GM23338 (cell line): ENCODE measurements at regions not wholly inside any gene's neighbourhood (a gene's known extent, or its start where the extent isn't known, plus 50 kb on each side); places are given as distances from the start of the nearest gene placed in this dataset.

Source experiments
- ATAC-seq: fragments of 200-7000 bp; cut with Tn5 transposase; 3 replicates; pipeline ENCODE4 v1.9.1; 2020
- DNase-seq: peaks from one replicate; pipeline ENCODE4 v3.0.0-alpha.2; 2015; ENCODE audit warnings: low spot score
- H2AFZ ChIP-seq: fragments of 200-600 bp; sonication (generic); 2 replicates; pipeline ENCODE4 v1.8.0; 2016; ENCODE audit warnings: antibody characterized with exemption, mild to moderate bottlenecking, moderate library complexity
- H3F3A ChIP-seq: fragments of 200-600 bp; sonication (generic); replicated peaks from 2 replicates; pipeline ENCODE4 v1.8.0; 2017; ENCODE audit warnings: antibody characterized with exemption, mixed run types, low read depth
- H3K27ac ChIP-seq: fragments of 200-600 bp; sonication (generic); 2 replicates; pipeline ENCODE4 v1.6.1; 2016; ENCODE audit warnings: low read depth
- H3K27me3 ChIP-seq: fragments of 200-600 bp; sonication (generic); 2 replicates; pipeline ENCODE4 v1.8.0; 2016; ENCODE audit warnings: mild to moderate bottlenecking, mixed run types, moderate library complexity; ENCODE audit not compliant: insufficient read depth
- H3K36me3 ChIP-seq: fragments of 200-600 bp; sonication (generic); 2 replicates; pipeline ENCODE4 v1.8.0; 2016; ENCODE audit warnings: mild to moderate bottlenecking; ENCODE audit not compliant: insufficient read depth
- H3K4me1 ChIP-seq: fragments of 200-600 bp; sonication (generic); 2 replicates; pipeline ENCODE4 v1.8.0; 2016; ENCODE audit warnings: mild to moderate bottlenecking, moderate library complexity; ENCODE audit not compliant: insufficient read depth
- H3K4me2 ChIP-seq: fragments of 200-600 bp; sonication (generic); 2 replicates; pipeline ENCODE4 v1.7.1; 2017; ENCODE audit warnings: mixed run types
- H3K4me3 ChIP-seq: fragments of 200-600 bp; sonication (generic); 2 replicates; pipeline ENCODE4 v1.6.1; 2016; ENCODE audit warnings: mixed run types
- H3K79me2 ChIP-seq: fragments of 200-600 bp; sonication (generic); replicated peaks from 2 replicates; pipeline ENCODE4 v1.8.0; 2017; ENCODE audit warnings: mild to moderate bottlenecking; ENCODE audit not compliant: insufficient read depth
- H3K9me2 ChIP-seq: fragments of 200-600 bp; sonication (generic); 2 replicates; pipeline ENCODE4 v1.8.0; 2017; ENCODE audit not compliant: insufficient read depth
- H4K20me1 ChIP-seq: fragments of 200-600 bp; sonication (generic); replicated peaks from 2 replicates; pipeline ENCODE4 v1.8.0; 2017; ENCODE audit warnings: mild to moderate bottlenecking; ENCODE audit not compliant: insufficient read depth
- H3K27ac Mint-ChIP-seq: 2 replicates; pipeline ENCODE4 v1.8.0; 2020; ENCODE audit warnings: inconsistent platforms, mild to moderate bottlenecking, moderate library complexity, mixed read lengths
- H3K27me3 Mint-ChIP-seq: 3 replicates; pipeline ENCODE4 v1.8.0; 2022; ENCODE audit warnings: low read depth, mild to moderate bottlenecking, moderate library complexity, mixed read lengths, inconsistent platforms; ENCODE audit not compliant: insufficient read depth, poor library complexity
- H3K36me3 Mint-ChIP-seq: 3 replicates; pipeline ENCODE4 v1.8.0; 2021; ENCODE audit warnings: low read depth, mild to moderate bottlenecking, inconsistent platforms, moderate library complexity, mixed read lengths
- H3K4me1 Mint-ChIP-seq: 3 replicates; pipeline ENCODE4 v1.8.0; 2020; ENCODE audit warnings: mild to moderate bottlenecking, inconsistent platforms, mixed read lengths
- H3K4me3 Mint-ChIP-seq: 3 replicates; pipeline ENCODE4 v1.8.0; 2021; ENCODE audit warnings: moderate library complexity, mild to moderate bottlenecking, inconsistent platforms, mixed read lengths
- H3K9me3 Mint-ChIP-seq: 3 replicates; pipeline ENCODE4 v1.8.0; 2020; ENCODE audit warnings: moderate library complexity, mild to moderate bottlenecking, inconsistent platforms, mixed read lengths
- CREB1 ChIP-seq: fragments of 250-450 bp; sonication (Bioruptor Pico); IDR thresholded peaks from 2 replicates; pipeline ENCODE4 v1.5.0; 2020; ENCODE audit warnings: low read depth, mild to moderate bottlenecking, moderate library complexity
- CTCF ChIP-seq, 2 experiments: fragments of 200-600 bp in 1 of 2; sonication (generic) in 1 of 2; conservative IDR thresholded peaks; 2 replicates each; pipeline versions ENCODE4 v1.5.1 to v1.6.1; 2016 to 2017; ENCODE audit warnings: antibody characterized with exemption in 2 of 2, low read depth in 2 of 2, mild to moderate bottlenecking in 2 of 2, moderate library complexity in 1 of 2
- EZH2 ChIP-seq: fragments of 200-600 bp; sonication (generic); IDR thresholded peaks from one replicate; pipeline ENCODE4 v1.8.0; 2017; ENCODE audit warnings: antibody characterized with exemption, mild to moderate bottlenecking, low read depth; ENCODE audit not compliant: unreplicated experiment
- EZH2phosphoT487 ChIP-seq: fragments of 200-600 bp; sonication (generic); IDR thresholded peaks from one replicate; pipeline ENCODE4 v1.8.1; 2018; ENCODE audit warnings: antibody characterized with exemption; ENCODE audit not compliant: unreplicated experiment
- JUNB ChIP-seq: IDR thresholded peaks from one replicate; pipeline ENCODE4 v1.6.1; 2016; ENCODE audit warnings: antibody characterized with exemption; ENCODE audit not compliant: unreplicated experiment
- NANOG ChIP-seq: IDR thresholded peaks from 2 replicates; pipeline ENCODE4 v1.6.1; 2016; ENCODE audit warnings: antibody characterized with exemption, borderline replicate concordance
- POLR2AphosphoS5 ChIP-seq: IDR thresholded peaks from 2 replicates; pipeline ENCODE4 v1.6.1; 2016; ENCODE audit warnings: antibody characterized with exemption, low read depth
- STAT1 ChIP-seq: IDR thresholded peaks from one replicate; pipeline ENCODE4 v1.6.1; 2016; ENCODE audit warnings: antibody characterized with exemption; ENCODE audit not compliant: unreplicated experiment
- ZNF114 ChIP-seq: fragments of 250-450 bp; sonication (Bioruptor Pico); IDR thresholded peaks from 2 replicates; pipeline ENCODE4 v1.5.0; 2020; ENCODE audit warnings: mild to moderate bottlenecking, moderate library complexity
- ZNF331 ChIP-seq: fragments of 250-450 bp; sonication (Bioruptor Pico); IDR thresholded peaks from 2 replicates; pipeline ENCODE4 v1.5.0; 2020; ENCODE audit warnings: low read depth, mild to moderate bottlenecking, moderate library complexity
- ZNF462 ChIP-seq: fragments of 250-450 bp; sonication (Bioruptor Pico); IDR thresholded peaks from 2 replicates; pipeline ENCODE4 v1.5.0; 2020; ENCODE audit warnings: mild to moderate bottlenecking, moderate library complexity
- TF ChIP-seq, protein P1 (sequence below): IDR thresholded peaks from 2 replicates; pipeline ENCODE4 v1.6.1; 2016; ENCODE audit warnings: antibody characterized with exemption
- TF ChIP-seq, protein P2 (sequence below): IDR thresholded peaks from one replicate; pipeline ENCODE4 v1.6.1; 2018; ENCODE audit warnings: antibody characterized with exemption; ENCODE audit not compliant: unreplicated experiment

GRCh38 chr1:173268786-173269277 lies 61.7 kb upstream of the TNFSF4 start:
- Mint-ChIP-seq H3K4me1 (peaks cover 7% of the 10 kb centered on the region; the same call in 1 of the 3 replicates), H3K4me3 (no peak overlapping the region), H3K27me3 (peaks cover 3% of the 10 kb centered on the region), H3K36me3 (no peaks in the 10 kb centered on the region), H3K27ac (no peak overlapping the region), H3K9me3 (no peaks in the 10 kb centered on the region)
- no peaks in the 10 kb centered on the region for H4K20me1 ChIP-seq
- H3K27ac ChIP-seq = no peak overlapping the region
- no peaks in the 10 kb centered on the region; the same call in 1 of the 2 replicates for H3K4me1 ChIP-seq
- ATAC-seq = no peak
- no peak for DNase-seq
- no peaks in the 10 kb centered on the region for H3K79me2 ChIP-seq
- no peaks in the 10 kb centered on the region for H3K9me2 ChIP-seq
- no peak overlapping the region for H3K4me3 ChIP-seq
- H3K36me3 ChIP-seq = no peaks in the 10 kb centered on the region
- no peak for TF ChIP-seq JUNB
- TF ChIP-seq CREB1 (CRISPR knock-in tag) = no peak
- no peak for TF ChIP-seq ZNF331
- no peak for TF ChIP-seq EZH2phosphoT487
- TF ChIP-seq, protein P1, sequence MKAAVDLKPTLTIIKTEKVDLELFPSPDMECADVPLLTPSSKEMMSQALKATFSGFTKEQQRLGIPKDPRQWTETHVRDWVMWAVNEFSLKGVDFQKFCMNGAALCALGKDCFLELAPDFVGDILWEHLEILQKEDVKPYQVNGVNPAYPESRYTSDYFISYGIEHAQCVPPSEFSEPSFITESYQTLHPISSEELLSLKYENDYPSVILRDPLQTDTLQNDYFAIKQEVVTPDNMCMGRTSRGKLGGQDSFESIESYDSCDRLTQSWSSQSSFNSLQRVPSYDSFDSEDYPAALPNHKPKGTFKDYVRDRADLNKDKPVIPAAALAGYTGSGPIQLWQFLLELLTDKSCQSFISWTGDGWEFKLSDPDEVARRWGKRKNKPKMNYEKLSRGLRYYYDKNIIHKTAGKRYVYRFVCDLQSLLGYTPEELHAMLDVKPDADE = no peak
- TF ChIP-seq NANOG = no peak
- no peak for TF ChIP-seq ZNF462 (CRISPR knock-in tag)
- TF ChIP-seq STAT1 = no peak
- TF ChIP-seq POLR2AphosphoS5 = no peak
- TF ChIP-seq, protein P2, sequence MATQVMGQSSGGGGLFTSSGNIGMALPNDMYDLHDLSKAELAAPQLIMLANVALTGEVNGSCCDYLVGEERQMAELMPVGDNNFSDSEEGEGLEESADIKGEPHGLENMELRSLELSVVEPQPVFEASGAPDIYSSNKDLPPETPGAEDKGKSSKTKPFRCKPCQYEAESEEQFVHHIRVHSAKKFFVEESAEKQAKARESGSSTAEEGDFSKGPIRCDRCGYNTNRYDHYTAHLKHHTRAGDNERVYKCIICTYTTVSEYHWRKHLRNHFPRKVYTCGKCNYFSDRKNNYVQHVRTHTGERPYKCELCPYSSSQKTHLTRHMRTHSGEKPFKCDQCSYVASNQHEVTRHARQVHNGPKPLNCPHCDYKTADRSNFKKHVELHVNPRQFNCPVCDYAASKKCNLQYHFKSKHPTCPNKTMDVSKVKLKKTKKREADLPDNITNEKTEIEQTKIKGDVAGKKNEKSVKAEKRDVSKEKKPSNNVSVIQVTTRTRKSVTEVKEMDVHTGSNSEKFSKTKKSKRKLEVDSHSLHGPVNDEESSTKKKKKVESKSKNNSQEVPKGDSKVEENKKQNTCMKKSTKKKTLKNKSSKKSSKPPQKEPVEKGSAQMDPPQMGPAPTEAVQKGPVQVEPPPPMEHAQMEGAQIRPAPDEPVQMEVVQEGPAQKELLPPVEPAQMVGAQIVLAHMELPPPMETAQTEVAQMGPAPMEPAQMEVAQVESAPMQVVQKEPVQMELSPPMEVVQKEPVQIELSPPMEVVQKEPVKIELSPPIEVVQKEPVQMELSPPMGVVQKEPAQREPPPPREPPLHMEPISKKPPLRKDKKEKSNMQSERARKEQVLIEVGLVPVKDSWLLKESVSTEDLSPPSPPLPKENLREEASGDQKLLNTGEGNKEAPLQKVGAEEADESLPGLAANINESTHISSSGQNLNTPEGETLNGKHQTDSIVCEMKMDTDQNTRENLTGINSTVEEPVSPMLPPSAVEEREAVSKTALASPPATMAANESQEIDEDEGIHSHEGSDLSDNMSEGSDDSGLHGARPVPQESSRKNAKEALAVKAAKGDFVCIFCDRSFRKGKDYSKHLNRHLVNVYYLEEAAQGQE = no peak
- no peak for TF ChIP-seq ZNF114 (CRISPR knock-in tag)
- no peak for TF ChIP-seq CTCF (conservative IDR thresholded peaks at IDR 0.05; ENCODE audit: low read depth in 2 of 2)
- no peak for TF ChIP-seq EZH2
- H2AFZ ChIP-seq = no peak overlapping the region
- H3K4me2 ChIP-seq = no peak overlapping the region
- H3K27me3 ChIP-seq = no peaks in the 10 kb centered on the region
- H3F3A ChIP-seq = no peaks in the 10 kb centered on the region
